SK-N-SH (cell line): ENCODE measurements at regions not wholly inside any gene's neighbourhood (a gene's known extent, or its start where the extent isn't known, plus 50 kb on each side); places are given as distances from the start of the nearest gene placed in this dataset.

ENCODE experiments used
- CTCF ChIP-seq: fragments of 200-600 bp; sonication (generic); IDR thresholded peaks from 2 replicates; pipeline ENCODE4 v1.6.1; 2017; ENCODE audit warnings: antibody characterized with exemption, mild to moderate bottlenecking, moderate library complexity
- EZH2phosphoT487 ChIP-seq: fragments of 200-600 bp; sonication (generic); IDR thresholded peaks from 2 replicates; pipeline ENCODE4 v1.6.1; 2017; ENCODE audit warnings: low read depth, mixed run types, mild to moderate bottlenecking, antibody characterized with exemption, moderate library complexity, borderline replicate concordance

- TF ChIP-seq CTCF (no peak), EZH2phosphoT487 (no peak)
Observed at GRCh38 chr4:134627366-134627765, 425.8 kb upstream of the PABPC4L start.
